Ureter (tissue), 1 donor: ENCODE measurements at regions not wholly inside any gene's neighbourhood (a gene's known extent, or its start where the extent isn't known, plus 50 kb on each side); places are given as distances from the start of the nearest gene placed in this dataset.
"Not testable (repeated sequence)": the region's sequence is repeated elsewhere in the genome, so short reads cannot be mapped to it uniquely, and the experiment has no call there.

Experiments
- DNase-seq: peaks from one replicate; pipeline ENCODE4 v3.0.0-alpha.2; 2020; ENCODE audit warnings: low spot score
- donor health status: DM: yes; HTN: yes; CAD: no.

DNA sequence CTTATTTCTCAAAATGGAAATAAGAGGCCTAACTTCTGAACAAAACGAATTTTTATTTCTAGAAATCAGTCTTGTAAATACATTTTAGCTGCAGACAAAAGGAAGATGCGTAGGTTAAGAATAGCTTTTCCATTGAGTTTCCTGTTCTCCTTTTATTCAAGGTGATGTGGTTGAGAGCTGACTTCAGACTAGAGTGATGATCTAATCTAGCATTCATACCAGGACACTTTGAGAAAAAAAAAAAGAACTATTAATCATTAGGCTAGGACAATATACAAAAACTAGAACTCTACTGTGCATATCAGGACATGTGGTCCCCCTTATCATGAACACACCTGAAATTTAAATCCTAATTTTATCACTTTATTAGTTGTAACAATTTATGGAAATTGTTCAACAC is 884.5 kb upstream of the EPHA5 start:
- DNase-seq, result no peak

DNA sequence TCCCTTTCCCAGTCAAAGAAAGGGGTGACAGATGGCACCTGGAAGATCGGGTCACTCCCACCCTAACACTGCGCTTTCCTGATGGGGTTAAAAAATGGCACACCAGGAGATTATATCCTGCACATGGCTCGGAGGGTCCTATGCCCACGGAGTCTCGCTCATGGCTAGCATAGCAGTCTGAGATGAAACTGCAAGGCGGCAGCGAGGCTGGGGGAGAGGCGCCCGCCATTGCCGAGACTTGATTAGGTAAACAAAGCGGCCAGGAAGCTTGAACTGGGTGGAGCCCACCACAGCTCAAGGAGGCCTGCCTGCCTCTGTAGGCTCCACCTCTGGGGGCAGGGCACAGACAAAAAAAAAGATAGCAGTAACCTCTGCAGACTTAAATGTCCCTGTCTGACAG is 875.0 kb upstream of the EPHA5 start:
- DNase-seq, result not testable (repeated sequence)

DNA sequence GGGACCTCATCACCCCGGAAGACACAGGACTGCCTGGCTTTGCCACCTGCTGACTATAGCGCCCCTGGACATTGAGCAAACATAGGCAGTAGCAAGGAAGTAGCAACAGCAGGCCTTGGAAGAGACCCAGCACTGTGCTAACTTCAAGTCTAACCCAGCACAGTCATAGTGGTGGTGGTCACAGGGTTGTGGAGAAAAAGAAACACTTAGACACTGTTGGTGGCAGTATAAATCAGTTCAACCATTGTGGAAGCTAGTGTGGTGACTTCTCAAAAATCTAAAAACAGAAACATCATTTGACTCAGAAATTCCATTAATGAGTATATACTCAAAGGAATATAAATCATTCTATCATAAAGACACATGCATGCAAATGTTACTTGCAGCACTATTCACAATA is 874.0 kb upstream of the EPHA5 start:
- no peak for DNase-seq

DNA sequence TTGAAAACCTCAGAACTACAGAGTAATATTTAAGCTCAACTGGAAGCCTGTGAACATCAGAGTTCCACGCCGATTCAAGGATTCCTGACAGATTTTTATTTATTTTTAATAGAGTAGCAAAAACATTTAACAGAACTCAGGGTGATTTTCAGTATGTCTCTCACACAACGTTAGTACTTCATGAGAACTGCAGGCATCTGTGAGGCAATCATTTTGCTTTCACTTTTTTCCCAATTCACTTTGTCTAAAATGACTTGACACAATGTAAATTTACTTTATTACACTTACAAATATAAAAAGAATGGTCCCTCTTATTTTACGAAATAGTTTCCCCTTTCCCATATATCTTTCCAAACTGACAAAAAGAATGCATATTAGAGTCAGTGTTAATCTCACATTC is 869.5 kb upstream of the EPHA5 start:
- DNase-seq, result no peak

DNA sequence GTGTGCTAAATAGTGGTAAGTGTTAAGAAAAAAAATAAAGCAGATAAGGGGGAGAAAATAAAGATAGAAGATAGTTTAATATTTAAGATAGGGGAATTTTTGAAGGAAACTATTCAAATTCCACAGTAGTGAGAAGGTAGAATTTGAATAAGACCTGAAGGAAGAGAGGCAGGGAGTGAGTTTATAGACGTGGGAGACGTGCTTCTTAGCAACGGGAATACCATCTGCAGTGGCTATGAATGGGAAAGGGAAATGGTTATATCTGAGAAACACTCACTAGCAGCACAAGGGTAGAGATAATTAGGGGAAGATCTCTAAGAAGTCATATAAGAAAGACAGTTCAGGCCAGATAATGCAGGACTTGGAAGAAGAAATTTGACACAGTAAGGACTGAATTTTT is 854.5 kb upstream of the EPHA5 start:
- no peak for DNase-seq

DNA sequence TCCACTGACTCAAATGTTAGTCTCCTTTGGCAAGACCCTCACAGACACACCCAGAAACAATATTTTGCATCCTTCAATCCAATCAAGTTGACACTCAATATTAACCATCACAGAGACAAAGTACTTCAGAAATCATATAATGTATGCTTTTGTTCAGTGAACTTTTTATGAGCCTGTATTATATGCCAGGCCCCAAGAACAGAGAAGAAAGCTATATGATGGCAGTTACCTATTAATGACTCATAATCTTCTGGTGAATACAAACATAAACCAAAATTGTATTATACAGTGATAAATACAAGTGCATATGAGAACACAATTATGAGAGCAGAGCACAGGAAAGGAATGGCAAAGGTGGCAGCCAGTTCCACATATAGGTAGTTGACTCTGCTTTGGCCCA is 852.0 kb upstream of the EPHA5 start:
- DNase-seq, result no peak

DNA sequence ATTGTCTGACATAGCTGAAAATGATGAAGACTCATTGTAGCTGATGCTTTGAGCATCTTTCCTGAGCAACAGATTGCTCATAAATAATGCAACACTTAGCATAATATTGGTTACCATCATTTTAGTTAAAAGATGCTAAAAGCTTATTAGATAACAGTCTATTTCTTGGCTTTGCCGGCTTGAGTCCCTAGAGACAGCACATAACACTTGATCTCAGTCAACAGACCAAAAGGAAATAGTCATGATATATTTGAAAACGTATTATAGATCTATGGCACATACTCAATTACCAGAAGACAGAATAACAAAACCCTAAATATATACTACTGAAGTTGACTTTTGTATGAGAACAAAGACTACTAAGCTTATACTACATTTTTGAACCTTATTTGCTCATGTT is 846.7 kb upstream of the EPHA5 start:
- no peak for DNase-seq

DNA sequence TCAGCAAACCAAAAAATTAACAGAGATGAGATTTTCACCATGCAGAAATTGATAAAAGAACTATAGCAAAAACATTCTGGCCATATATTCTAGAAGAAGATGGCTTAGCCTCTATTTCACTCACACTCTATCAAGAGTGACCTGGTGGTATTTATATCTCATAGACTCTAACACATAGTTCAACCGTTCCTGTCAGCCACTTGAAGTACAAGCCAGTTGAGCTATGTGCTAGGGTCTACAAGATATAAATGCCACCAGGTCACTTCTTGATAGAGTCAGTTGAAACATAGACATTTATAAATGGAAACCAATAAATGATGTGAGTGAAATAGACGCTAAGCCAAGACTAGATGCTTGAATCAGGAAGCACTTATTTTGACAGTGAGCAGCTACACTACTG is 836.7 kb upstream of the EPHA5 start:
- no peak for DNase-seq

DNA sequence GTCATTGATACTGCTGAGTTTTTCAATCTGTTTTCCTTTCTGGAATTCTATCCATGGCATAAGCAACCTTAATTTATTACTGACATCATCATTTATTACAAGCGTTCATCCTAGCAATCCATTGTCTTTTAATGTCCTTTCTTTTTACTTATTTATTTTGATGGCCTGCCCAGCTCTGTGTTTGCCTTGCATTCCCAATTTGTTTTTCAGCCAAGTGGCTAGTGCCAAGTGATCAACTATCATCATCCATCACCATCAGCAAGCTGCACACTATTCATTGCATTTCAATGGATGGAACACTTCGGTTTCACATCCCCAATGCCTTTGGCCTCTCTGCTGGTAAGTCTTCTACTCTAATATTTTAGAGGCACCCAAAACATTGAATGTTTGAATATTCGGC is 831.7 kb upstream of the EPHA5 start:
- no peak for DNase-seq

DNA sequence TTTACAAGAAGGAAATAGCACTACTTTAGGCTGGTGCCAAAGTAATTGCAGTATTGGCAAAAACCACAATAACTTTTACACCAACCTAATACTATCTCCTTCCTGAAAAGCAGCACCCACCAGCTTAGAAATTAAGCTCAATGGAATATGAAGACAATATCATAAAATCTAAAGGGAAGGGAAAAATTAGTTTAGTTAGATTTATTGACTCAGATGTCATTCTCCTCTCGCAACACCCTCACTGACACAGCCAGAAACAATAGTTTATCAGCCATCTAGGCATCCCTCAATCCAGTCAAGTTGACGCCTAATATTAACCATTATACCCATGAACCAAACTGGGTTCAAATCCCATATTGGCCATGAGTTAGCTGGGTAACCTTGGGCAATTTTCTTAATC is 820.4 kb upstream of the EPHA5 start:
- no peak for DNase-seq

DNA sequence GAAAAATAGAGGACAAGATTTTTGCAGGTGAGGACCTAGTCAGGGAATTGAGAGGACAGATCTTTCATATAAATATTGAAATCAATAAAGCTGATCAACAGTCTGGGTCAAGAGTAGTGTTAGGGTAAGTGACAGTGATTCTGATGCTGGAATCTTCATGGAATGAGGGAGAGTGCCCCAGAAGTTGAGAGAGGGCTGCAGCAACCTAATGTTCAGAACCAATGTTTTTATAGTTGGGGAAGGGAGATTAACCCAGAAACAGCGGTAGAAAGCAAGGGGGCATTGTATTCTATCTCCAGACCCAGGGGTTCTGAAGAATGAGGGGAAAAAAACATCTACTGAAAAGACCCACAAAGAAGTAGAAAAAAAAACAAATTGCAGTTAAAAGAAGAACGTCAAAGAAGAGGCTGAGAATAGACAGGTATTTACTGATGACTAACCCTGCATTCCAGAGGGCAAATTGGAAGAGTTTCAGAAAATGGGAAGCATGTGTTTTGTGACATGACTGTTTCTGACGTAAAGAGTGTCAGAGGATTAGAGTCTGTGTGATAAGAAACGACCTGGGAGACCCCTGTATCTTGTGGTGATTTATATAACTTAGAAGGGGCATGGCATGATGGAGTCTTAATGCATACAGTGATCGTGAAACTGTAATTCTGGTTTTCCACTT is 819.6 kb upstream of the EPHA5 start:
- DNase-seq, result no peak

DNA sequence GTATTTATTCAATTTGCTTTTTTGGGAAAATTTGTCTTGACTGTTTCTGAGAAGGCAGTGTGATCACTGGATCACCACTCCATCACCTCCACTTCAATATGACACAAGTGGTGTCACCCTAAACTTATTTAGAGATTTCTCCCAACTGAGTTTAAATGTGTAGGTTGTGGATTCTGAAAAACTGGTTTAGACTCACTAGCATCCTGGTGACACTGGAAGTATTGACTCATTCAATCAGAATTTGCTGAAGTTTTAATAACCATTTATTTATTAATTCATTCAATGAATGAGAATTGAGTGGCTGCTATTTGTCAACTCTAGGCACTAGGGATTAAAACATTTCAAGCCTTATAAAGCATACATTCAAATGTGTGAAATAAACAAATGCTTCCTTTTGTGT is 819.1 kb upstream of the EPHA5 start:
- DNase-seq, result no peak

DNA sequence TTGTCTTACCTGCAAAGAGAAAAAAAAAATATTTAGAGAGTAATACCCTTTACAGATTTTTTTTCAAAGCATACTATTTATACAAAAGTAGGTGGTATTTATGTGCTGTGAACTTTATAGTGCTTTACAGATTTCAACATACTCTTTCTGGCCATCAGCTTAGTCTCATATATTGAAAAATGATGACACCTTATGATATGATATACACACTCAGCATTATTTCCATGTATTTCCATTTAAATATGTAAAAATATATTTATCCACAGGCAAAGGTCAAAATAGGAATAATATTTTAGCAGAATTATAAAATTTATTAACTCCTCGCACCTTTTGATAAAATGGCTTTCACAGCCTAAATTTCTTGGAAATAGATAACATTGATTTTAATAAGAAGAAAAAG is 815.8 kb upstream of the EPHA5 start:
- no peak for DNase-seq

DNA sequence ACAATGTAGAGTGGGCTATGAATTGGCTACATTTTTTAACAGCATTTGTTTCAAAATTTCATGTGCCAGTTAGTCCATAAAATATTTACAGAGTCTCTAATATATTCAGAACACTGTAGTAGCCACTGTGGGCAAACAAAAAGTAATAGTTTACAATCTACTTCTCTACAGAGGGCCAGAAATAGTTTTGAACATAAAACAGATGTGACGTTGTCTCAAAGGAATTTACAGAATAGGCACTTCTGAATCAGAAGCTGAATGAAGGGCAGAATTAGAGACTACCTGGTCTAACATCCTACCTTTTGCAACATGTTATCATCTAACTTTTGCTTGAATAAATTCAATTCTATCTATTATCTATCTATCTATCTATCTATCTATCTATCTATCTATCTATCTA is 811.9 kb upstream of the EPHA5 start:
- DNase-seq, result no peak

DNA sequence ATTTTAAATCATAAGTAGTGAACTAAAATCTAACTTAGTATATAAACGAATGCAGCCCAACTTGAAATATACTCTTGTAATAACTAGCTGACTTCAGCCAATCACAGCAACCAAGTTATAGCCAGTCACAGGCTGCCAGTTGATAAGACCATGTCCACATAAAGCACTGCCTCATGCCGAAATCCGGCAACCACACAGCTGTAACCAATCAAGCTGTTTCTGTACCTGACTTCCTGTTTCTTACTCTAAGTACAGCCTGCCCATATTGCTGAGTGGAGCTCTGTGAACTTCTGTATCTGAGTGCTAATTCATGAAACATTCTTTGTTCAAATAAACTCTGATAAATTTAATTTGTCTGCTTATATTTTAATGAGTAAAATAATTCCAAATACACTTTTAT is 805.3 kb upstream of the EPHA5 start:
- DNase-seq, result no peak

DNA sequence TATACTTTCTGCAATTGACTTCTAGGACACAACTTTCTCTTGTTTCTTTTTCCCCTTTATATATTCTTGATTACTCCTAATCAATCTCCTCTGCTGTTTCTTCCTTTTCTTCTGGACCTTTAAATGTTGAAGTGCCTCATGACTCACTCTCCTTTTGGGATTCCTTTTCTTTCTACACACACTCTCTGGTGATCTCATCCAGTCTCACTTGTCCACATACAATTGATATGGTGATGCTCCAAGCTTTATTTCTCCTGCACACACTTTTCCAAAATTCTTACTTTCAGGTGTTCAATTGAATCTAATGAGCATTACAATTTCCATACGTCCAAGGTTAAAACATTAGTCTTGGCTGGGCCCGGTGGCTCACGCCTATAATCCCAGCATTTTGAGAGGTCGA is 794.8 kb upstream of the EPHA5 start:
- DNase-seq, result no peak

DNA sequence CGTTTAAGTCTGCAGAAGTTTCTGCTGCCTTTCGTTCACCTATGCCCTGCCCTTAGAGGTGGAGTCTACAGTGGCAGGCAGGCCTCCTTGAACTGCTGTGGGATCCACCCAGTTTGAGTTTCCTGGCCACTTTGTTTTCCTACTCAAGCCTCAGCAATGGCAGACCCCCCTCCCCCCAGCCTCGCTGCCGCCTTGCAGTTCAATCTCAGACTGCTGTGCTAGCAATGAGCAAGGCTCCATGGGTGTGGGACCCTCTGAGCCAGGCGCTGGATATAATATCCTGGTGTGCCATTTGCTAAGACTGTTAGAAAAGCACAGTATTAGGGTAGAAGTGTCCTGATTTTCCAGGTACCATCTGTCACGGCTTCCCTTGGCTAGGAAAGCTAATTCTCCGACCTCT is 792.6 kb upstream of the EPHA5 start:
- DNase-seq, result not testable (repeated sequence)

DNA sequence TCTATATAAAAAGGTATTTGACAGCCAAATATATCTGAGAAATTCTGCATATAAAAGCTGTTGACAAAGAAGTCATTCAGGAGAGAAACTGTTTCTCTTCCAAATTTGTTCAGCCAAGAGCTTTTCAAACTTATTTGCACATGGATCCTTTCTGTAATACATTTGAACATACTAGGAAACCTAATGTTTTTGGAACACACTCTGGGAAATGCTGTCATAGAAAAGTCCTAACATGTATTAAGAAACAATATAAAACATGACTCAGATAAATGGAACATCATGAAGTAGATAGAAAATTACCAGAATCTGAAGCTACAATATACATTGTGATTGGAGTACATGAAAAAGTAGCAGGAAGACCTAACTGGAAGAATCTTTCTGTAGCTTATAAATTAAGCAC is 781.5 kb upstream of the EPHA5 start:
- no peak for DNase-seq

DNA sequence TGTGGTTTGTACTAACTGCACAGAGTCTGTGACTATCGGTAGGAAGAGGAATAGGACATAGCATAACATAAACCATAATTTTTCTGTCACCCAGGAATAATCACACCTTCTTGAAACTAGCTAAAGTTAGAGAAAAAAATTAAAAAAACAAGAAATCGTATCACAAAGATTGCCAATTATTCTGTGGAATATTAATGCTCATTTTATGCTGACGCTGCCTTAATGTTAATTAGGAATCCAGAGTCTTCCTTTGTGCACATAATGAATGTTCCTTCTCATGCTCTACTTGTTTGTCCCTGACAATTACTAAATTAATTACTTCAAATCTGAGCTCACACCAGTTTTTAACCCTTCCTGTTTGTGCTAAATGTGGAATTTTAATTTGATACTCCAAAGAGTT is 772.7 kb upstream of the EPHA5 start:
- no peak for DNase-seq

DNA sequence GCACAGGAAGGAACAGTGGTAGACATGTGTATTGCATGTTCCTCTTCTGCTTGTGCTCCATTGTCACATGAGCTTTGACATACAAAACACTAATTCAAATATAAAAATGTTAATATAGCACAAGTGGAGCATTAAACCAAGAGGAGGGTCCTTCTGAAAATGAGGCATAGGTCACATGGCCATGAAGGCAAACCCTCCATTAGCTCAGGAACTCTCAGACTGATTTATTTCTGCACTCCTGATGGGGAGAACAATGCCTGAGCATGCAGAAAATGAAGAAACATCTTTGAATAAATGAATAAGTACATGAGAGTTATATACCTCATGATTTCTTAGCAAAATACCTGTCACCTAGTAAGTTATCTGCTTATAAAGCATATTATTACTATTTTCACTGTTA is 769.2 kb upstream of the EPHA5 start:
- DNase-seq, result no peak

DNA sequence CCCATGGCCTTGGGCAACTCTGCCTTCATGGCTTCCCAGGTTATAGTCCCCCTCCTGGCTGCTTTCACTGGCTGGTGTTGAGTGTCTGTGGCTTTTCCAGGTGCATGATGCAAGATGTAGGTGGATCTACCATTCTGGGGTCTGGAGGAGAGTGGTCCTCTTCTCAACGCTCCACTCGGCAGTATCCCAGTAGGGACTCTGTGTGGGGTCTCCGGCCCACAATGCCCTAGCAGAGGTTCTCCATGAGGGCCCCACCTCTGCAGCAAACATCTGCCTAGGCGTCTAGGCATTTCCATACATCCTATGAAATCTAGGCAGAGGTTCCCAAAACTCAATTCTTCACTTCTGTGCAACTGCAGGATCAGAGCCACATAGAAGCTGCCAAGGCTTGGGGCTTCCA is 763.4 kb upstream of the EPHA5 start:
- DNase-seq, result no peak

DNA sequence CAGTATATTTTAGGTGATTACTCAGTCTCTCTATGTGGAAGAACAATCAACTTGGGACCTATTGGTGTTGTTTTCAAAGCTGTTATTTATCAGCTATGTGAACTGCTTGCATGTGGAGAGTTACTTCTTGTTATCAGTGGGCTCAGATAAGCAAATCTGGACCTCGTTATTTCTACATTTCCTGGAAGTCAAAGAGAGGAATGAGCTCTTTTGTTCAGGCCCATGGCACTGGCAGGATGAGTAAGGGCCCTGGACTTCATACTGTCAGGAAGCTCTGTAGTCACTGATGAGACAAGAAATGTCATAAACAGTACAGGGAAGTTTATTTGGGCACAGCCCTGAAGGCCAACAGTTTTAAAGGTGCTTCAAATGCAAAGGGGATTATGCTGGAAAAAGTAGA is 760.6 kb upstream of the EPHA5 start:
- no peak for DNase-seq

DNA sequence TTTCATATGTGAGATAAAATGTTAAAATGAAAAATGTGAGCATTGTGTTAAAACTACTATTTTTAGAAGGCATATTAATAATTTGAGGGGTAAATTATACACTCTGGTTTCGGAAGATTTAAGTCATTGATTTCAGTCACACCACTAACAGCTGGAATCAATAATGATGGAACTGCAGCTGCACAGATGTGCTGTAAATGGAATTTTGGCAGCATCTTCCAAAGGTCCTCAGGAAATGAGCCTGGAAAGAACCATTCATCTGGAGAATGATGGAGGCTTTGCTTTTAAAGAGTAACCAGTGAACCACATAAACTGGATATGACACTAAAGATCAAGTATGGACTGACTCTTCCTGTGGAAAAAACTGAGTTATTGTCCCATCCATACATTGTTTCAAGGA is 759.0 kb upstream of the EPHA5 start:
- no peak for DNase-seq

DNA sequence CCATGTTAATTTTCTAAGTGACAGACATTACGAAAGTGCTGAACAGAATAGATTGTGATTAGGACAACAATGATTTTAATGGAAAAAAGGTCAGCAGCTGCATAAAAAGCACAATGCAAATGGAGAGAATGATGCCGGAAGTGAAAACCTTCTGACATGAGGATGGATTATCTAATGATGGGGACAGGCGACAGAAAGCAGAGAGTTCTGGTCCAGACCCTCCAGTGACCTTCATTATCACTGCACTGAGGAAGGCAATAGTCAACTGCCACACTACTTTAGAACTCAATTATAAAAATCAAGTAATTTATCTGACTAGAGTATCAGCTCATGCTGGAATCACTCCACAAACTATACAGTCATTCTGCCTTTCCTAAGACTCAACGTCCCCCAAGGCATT is 746.1 kb upstream of the EPHA5 start:
- no peak for DNase-seq

DNA sequence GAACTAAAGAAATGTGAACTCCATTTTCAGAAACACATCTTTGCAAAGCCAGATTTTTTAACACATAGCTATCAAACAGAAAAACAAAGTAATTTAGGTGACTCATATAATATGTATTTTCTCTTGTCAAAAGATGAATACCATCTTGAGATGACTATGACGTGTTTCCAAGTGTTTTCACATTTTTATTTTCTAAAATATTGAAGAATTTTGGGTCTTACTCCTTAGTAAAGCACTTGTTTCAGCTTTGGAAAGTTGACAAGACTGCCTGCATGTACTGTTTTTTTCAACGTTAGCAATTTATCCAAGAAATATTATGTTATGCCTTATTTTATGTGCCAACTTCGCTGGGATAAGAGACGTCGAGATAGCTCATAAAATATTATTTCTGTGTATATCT is 733.9 kb upstream of the EPHA5 start:
- DNase-seq, result no peak
